Upper lobe of left lung (tissue), 6 donors: ENCODE measurements at regions not wholly inside any gene's neighbourhood (a gene's known extent, or its start where the extent isn't known, plus 50 kb on each side); places are given as distances from the start of the nearest gene placed in this dataset.

Source experiments
- ATAC-seq, 2 donors: fragments of 200-7000 bp; cut with Tn5 transposase; one replicate each; pipeline ENCODE4 v1.9.1; 2022; ENCODE audit warnings: mild to moderate bottlenecking in 2 of 2, moderate library complexity in 2 of 2; ENCODE audit not compliant: low FRiP score in 2 of 2
- DNase-seq, 2 donors: peaks; one replicate each; pipeline ENCODE4 v3.0.0-alpha.2; 2019 to 2020
- H3K27ac ChIP-seq, 4 donors: fragments of 200-600 bp; sonication (generic); one replicate each; pipeline ENCODE4 v1.5.1; 2016 to 2019
- H3K27me3 ChIP-seq, 4 donors: fragments of 200-600 bp; sonication (generic); one replicate each; pipeline ENCODE4 v1.5.1; 2017 to 2019
- H3K36me3 ChIP-seq, 4 donors: fragments of 200-600 bp; sonication (generic); one replicate each; pipeline ENCODE4 v1.5.1; 2016 to 2019
- H3K4me1 ChIP-seq, 4 donors: fragments of 200-600 bp; sonication (generic); one replicate each; pipeline ENCODE4 v1.5.1; 2018 to 2019
- H3K4me3 ChIP-seq, 4 donors: fragments of 200-600 bp; sonication (generic); one replicate each; pipeline ENCODE4 v1.5.1; 2017 to 2019; ENCODE audit warnings: mild to moderate bottlenecking in 2 of 4, moderate library complexity in 1 of 4
- H3K9me3 ChIP-seq, 4 donors: fragments of 200-600 bp; sonication (generic); one replicate each; pipeline ENCODE4 v1.5.1; 2018 to 2019
- EP300 ChIP-seq, 4 donors: sonication (generic); formaldehyde crosslinking; IDR thresholded peaks; one replicate each; pipeline ENCODE4 v1.5.1; 2017; ENCODE audit warnings: antibody characterized with exemption in 4 of 4, control low read depth in 2 of 4
- POLR2A ChIP-seq, 4 donors: fragments of 450-650 bp; IDR thresholded peaks; one replicate each; pipeline ENCODE4 v1.5.1; 2016 to 2017; ENCODE audit warnings: antibody characterized with exemption in 4 of 4, mild to moderate bottlenecking in 2 of 4
- POLR2AphosphoS5 ChIP-seq, 2 donors: sonication (generic); formaldehyde crosslinking; IDR thresholded peaks; one replicate each; pipeline ENCODE4 v1.5.1; 2017; ENCODE audit warnings: antibody characterized with exemption in 2 of 2
- WGBS, 2 donors: methylation state at CpG; one replicate each; pipeline ENCODE4 v1.1.5; 2017 to 2018; 5-methylcytosine and 5-hydroxymethylcytosine counted together
- TF ChIP-seq, protein P1 (sequence below), 6 experiments: fragments of 450-650 bp in 4 of 6; fragments of 200-600 bp in 2 of 6; sonication (generic) in 2 of 6; IDR thresholded peaks; one replicate each; pipeline ENCODE4 v1.5.1; 2016 to 2019; ENCODE audit warnings: antibody characterized with exemption in 6 of 6
- donor health status: DM: no; HTN: no; CAD: no; lungs with moderate emphysema.
- donor health status: DM: no; HTN: yes; CAD: no; lungs with severe emphysema.

DNA sequence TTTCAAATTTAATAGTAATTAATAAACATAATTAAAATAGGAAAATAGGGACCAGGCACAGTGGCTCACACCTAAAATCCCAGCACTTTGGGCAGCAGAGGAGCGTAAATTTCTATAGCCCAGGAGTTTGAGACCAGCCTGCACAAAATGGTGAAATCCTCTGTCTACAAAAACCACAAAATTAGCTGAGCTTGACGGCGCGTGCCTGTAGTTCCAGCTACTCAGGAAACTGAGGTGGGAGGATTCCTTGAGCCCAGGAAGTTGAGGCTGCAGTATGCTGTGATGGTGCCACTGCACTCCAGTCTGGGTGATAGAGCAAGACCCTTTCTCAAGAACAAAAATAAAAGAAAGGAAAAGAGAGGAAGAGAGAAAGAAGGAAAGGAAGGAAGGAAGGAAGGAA, 1387.0 kb upstream of the ADGRB3 start:
- Histone ChIP-seq H3K4me3 (no peak overlapping the region), H3K9me3 (no peaks in the 10 kb centered on the region), H3K27ac (no peak overlapping the region), H3K27me3 (no peaks in the 10 kb centered on the region), H3K4me1 (no peaks in the 10 kb centered on the region), H3K36me3 (no peaks in the 10 kb centered on the region)
- DNase-seq, result no peak
- no peak for ATAC-seq
- TF ChIP-seq POLR2A (IDR thresholded peaks at IDR 0.05), result no peak
- 60 to 81% methylated on average over 4 of the region's 4 CpGs for WGBS, 2 donors

GRCh38 chr6:67244037-67244436, 1391.0 kb upstream of the ADGRB3 start:
- no peak for ATAC-seq
- TF ChIP-seq POLR2A (IDR thresholded peaks at IDR 0.05) (no peak), POLR2AphosphoS5 (IDR thresholded peaks at IDR 0.05) (no peak), EP300 (IDR thresholded peaks at IDR 0.05) (no peak)
- TF ChIP-seq, protein P1, sequence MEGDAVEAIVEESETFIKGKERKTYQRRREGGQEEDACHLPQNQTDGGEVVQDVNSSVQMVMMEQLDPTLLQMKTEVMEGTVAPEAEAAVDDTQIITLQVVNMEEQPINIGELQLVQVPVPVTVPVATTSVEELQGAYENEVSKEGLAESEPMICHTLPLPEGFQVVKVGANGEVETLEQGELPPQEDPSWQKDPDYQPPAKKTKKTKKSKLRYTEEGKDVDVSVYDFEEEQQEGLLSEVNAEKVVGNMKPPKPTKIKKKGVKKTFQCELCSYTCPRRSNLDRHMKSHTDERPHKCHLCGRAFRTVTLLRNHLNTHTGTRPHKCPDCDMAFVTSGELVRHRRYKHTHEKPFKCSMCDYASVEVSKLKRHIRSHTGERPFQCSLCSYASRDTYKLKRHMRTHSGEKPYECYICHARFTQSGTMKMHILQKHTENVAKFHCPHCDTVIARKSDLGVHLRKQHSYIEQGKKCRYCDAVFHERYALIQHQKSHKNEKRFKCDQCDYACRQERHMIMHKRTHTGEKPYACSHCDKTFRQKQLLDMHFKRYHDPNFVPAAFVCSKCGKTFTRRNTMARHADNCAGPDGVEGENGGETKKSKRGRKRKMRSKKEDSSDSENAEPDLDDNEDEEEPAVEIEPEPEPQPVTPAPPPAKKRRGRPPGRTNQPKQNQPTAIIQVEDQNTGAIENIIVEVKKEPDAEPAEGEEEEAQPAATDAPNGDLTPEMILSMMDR (IDR thresholded peaks at IDR 0.05), result no peak
- Histone ChIP-seq H3K4me1 (no peaks in the 10 kb centered on the region), H3K36me3 (no peaks in the 10 kb centered on the region), H3K4me3 (no peak overlapping the region), H3K9me3 (peaks cover 0 to 4% (median 2%) of the 10 kb centered on the region in 4 donors), H3K27me3 (no peaks in the 10 kb centered on the region), H3K27ac (no peak overlapping the region)
- DNase-seq, result no peak
- 85 to 90% methylated on average over 6 of the region's 6 CpGs for WGBS, 2 donors

DNA sequence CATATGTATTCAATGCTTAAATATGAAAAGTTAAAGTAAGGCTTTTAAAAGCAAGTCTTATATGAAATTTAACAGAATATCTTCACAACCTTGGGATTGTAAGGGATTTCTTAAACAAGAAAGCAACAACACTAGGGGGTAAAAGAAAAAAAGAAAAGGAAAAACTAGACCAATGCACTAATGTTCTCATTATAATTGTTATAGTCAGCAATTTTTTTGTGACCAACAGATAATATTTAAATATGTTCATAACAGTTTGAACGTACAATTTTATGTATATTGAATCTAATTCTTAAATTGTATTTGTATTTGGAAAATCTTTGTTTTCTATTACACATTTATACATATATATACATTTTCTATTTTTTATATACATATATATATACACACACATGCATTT, 1397.8 kb upstream of the ADGRB3 start:
- TF ChIP-seq EP300 (IDR thresholded peaks at IDR 0.05), result no peak
- no peak for TF ChIP-seq POLR2A (IDR thresholded peaks at IDR 0.05)
- TF ChIP-seq, protein P1 (IDR thresholded peaks at IDR 0.05), result no peak
- no peak for TF ChIP-seq POLR2AphosphoS5 (IDR thresholded peaks at IDR 0.05)
- WGBS, 2 donors, result 70 to 75% methylated on average over 1 of the region's 1 CpG
- Histone ChIP-seq H3K4me3 (no peak overlapping the region), H3K9me3 (peaks cover 0 to 5% (median 2%) of the 10 kb centered on the region in 4 donors), H3K36me3 (no peaks in the 10 kb centered on the region), H3K27me3 (no peaks in the 10 kb centered on the region), H3K4me1 (no peaks in the 10 kb centered on the region), H3K27ac (no peak overlapping the region)
- DNase-seq, result no peak
- no peak for ATAC-seq

DNA sequence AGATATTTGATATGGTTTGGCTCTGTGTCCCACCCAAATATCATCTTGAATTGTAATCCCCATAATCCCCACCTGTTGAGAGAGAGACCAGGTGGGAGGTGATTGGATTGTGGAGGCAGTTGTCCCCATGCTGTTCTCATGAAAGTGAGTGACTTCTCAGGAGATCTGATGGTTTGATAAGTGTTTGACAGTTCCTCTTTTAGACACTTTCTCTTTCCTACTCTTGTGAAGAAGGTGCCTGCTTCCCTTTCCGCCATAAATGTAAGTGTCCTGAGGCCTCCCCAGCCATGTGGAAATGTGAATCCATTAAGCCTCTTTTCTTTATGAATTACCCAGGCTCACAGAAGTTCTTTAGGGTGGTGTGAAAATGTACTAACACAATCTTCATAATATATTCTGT, 1404.0 kb upstream of the ADGRB3 start:
- H3K36me3 ChIP-seq, result no peaks in the 10 kb centered on the region
- TF ChIP-seq, protein P1 (IDR thresholded peaks at IDR 0.05), result no peak
- no peak for TF ChIP-seq POLR2A (IDR thresholded peaks at IDR 0.05)
- TF ChIP-seq POLR2AphosphoS5 (IDR thresholded peaks at IDR 0.05), result no peak
- no peak for TF ChIP-seq EP300 (IDR thresholded peaks at IDR 0.05)
- no peak overlapping the region for H3K27ac ChIP-seq
- no peak for DNase-seq
- no peaks in the 10 kb centered on the region for H3K4me1 ChIP-seq
- WGBS, 2 donors, result 76 to 87% methylated on average over 1 of the region's 1 CpG
- no peak for ATAC-seq
- no peaks in the 10 kb centered on the region for H3K9me3 ChIP-seq
- H3K4me3 ChIP-seq, result no peak overlapping the region
- no peaks in the 10 kb centered on the region for H3K27me3 ChIP-seq

GRCh38 chr6:67224989-67225388, 1410.1 kb upstream of the ADGRB3 start:
- ATAC-seq (no peak), DNase-seq (no peak)
- H3K36me3 ChIP-seq, result no peaks in the 10 kb centered on the region
- no peak overlapping the region for H3K27ac ChIP-seq
- H3K4me1 ChIP-seq, result no peaks in the 10 kb centered on the region
- TF ChIP-seq, protein P1 (IDR thresholded peaks at IDR 0.05), result no peak
- TF ChIP-seq EP300 (IDR thresholded peaks at IDR 0.05) (no peak), POLR2A (IDR thresholded peaks at IDR 0.05) (no peak), POLR2AphosphoS5 (IDR thresholded peaks at IDR 0.05) (no peak)
- no peak overlapping the region for H3K4me3 ChIP-seq
- no peaks in the 10 kb centered on the region for H3K27me3 ChIP-seq
- no peaks in the 10 kb centered on the region for H3K9me3 ChIP-seq
- 53 to 64% methylated on average over 1 of the region's 1 CpG for WGBS, 2 donors
